ENCODE measurements at regions not wholly inside any gene's neighbourhood (a gene's known extent, or its start where the extent isn't known, plus 50 kb on each side); places are given as distances from the start of the nearest gene placed in this dataset.

DNA sequence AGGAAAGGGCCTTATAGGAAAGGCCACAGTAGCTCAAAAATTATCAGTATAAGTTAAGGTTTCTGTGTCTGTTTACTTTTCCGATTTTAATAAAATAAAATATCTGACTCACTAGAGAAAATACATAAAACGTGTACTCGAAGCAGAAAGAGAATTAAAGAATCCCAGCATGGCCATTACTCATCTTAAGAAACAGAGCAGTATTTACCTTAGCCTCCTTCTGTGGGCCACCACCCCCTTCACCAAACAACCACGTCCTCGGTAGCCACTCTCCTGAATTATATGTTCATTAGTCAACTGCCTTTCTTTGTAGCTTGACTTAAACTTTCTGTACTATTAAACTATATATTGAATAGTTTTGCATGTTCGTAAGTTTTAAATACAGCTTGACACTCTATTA is 72.2 kb upstream of the SPTLC3 start:
- TF ChIP-seq CTCF (IDR thresholded peaks at IDR 0.05) (no peak), OVOL2 (CRISPR knock-in tag; IDR thresholded peaks at IDR 0.05; ENCODE audit: borderline replicate concordance) (no peak), SP1 (CRISPR knock-in tag; conservative IDR thresholded peaks at IDR 0.05) (no peak), ZNF138 (CRISPR knock-in tag; conservative IDR thresholded peaks at IDR 0.05) (no peak)
- TF ChIP-seq, protein P1, sequence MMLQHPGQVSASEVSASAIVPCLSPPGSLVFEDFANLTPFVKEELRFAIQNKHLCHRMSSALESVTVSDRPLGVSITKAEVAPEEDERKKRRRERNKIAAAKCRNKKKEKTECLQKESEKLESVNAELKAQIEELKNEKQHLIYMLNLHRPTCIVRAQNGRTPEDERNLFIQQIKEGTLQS (CRISPR knock-in tag; conservative IDR thresholded peaks at IDR 0.05): no peak
- TF ChIP-seq, protein P2, sequence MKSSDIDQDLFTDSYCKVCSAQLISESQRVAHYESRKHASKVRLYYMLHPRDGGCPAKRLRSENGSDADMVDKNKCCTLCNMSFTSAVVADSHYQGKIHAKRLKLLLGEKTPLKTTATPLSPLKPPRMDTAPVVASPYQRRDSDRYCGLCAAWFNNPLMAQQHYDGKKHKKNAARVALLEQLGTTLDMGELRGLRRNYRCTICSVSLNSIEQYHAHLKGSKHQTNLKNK (CRISPR knock-in tag; IDR thresholded peaks at IDR 0.05): no peak
- TF ChIP-seq, protein P3, sequence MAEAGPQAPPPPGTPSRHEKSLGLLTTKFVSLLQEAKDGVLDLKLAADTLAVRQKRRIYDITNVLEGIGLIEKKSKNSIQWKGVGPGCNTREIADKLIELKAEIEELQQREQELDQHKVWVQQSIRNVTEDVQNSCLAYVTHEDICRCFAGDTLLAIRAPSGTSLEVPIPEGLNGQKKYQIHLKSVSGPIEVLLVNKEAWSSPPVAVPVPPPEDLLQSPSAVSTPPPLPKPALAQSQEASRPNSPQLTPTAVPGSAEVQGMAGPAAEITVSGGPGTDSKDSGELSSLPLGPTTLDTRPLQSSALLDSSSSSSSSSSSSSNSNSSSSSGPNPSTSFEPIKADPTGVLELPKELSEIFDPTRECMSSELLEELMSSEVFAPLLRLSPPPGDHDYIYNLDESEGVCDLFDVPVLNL (CRISPR knock-in tag; IDR thresholded peaks at IDR 0.05; ENCODE audit: borderline replicate concordance, low read depth): no peak
- TF ChIP-seq, protein P4, sequence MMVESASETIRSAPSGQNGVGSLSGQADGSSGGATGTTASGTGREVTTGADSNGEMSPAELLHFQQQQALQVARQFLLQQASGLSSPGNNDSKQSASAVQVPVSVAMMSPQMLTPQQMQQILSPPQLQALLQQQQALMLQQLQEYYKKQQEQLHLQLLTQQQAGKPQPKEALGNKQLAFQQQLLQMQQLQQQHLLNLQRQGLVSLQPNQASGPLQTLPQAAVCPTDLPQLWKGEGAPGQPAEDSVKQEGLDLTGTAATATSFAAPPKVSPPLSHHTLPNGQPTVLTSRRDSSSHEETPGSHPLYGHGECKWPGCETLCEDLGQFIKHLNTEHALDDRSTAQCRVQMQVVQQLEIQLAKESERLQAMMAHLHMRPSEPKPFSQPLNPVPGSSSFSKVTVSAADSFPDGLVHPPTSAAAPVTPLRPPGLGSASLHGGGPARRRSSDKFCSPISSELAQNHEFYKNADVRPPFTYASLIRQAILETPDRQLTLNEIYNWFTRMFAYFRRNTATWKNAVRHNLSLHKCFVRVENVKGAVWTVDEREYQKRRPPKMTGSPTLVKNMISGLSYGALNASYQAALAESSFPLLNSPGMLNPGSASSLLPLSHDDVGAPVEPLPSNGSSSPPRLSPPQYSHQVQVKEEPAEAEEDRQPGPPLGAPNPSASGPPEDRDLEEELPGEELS (CRISPR knock-in tag; IDR thresholded peaks at IDR 0.05): no peak

Data from WTC11 (cell line).